ENCODE measurements at regions not wholly inside any gene's neighbourhood (a gene's known extent, or its start where the extent isn't known, plus 50 kb on each side); places are given as distances from the start of the nearest gene placed in this dataset.

DNA sequence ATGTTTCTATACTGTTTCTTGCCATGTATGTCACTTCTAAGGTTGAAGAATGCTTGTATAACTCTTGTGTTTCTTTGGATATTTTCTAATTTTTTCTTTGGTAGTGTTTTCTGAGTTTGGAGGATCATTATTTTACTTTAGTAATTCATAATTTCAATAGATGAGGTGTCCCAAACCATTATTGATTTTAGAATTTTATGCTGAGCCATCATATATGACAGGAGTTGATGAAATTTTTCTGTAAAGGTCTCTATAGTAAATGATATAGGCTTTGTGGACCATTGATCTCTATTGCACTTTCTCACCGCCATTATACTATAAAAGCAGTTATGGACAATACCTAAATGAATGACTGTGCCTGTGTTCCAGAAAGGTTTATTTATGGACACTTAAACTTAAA, 183.3 kb upstream of the PPP1R3A start:
- Histone ChIP-seq H3K9me2 (ENCODE audit: low read depth, low read length) (no peaks in the 10 kb centered on the region), H2AFZ (ENCODE audit: low read length) (no peak overlapping the region), H3F3A (ENCODE audit: insufficient read depth, low read length) (no peaks in the 10 kb centered on the region), H3K79me2 (ENCODE audit: insufficient read depth, low read length) (no peaks in the 10 kb centered on the region), H3K36me3 (ENCODE audit: insufficient read depth, low read length) (no peaks in the 10 kb centered on the region), H3K4me2 (ENCODE audit: low read length) (no peak overlapping the region), H3K9me3 (ENCODE audit: low read length) (no peaks in the 10 kb centered on the region), H3K4me3 (ENCODE audit: low read depth, low read length, poor library complexity, severe bottlenecking) (no peak overlapping the region), H3K27me3 (ENCODE audit: insufficient read depth, low read length) (no peaks in the 10 kb centered on the region), H3K4me1 (ENCODE audit: insufficient read depth, low read length, severe bottlenecking) (no peaks in the 10 kb centered on the region), H4K20me1 (ENCODE audit: insufficient read depth, low read length) (no peaks in the 10 kb centered on the region), H3K9ac (ENCODE audit: low read length) (no peak overlapping the region), H3K27ac (ENCODE audit: low read depth, low read length, poor library complexity, severe bottlenecking) (no peak overlapping the region)
- no peak for TF ChIP-seq EZH2 (IDR thresholded peaks at IDR 0.05; ENCODE audit: borderline replicate concordance, low read length)
- TF ChIP-seq, protein P1, sequence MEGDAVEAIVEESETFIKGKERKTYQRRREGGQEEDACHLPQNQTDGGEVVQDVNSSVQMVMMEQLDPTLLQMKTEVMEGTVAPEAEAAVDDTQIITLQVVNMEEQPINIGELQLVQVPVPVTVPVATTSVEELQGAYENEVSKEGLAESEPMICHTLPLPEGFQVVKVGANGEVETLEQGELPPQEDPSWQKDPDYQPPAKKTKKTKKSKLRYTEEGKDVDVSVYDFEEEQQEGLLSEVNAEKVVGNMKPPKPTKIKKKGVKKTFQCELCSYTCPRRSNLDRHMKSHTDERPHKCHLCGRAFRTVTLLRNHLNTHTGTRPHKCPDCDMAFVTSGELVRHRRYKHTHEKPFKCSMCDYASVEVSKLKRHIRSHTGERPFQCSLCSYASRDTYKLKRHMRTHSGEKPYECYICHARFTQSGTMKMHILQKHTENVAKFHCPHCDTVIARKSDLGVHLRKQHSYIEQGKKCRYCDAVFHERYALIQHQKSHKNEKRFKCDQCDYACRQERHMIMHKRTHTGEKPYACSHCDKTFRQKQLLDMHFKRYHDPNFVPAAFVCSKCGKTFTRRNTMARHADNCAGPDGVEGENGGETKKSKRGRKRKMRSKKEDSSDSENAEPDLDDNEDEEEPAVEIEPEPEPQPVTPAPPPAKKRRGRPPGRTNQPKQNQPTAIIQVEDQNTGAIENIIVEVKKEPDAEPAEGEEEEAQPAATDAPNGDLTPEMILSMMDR (IDR thresholded peaks at IDR 0.05; ENCODE audit: low read length): no peak

DNA sequence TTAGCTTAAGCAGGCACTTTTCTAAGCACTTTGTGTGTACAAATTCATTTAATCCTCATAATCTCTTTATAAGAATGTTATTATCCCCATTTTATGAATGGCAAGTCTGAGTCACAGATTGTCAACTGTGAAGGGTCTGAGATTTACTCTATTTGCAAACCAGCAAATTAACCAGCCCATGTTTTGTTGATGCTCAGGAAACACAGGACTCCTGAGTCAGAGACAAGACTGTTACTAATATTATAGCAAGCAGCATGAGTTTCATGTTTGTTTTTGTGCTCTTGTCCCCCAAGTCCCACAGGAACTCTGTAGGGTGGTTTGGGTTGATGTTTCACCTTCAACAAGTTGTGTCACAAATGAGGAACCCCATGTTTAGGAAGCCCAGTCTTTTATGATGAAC, 182.0 kb upstream of the PPP1R3A start:
- Histone ChIP-seq H3K4me2 (ENCODE audit: low read length) (no peak overlapping the region), H3K36me3 (ENCODE audit: insufficient read depth, low read length) (no peaks in the 10 kb centered on the region), H3F3A (ENCODE audit: insufficient read depth, low read length) (no peaks in the 10 kb centered on the region), H3K9me2 (ENCODE audit: low read depth, low read length) (no peaks in the 10 kb centered on the region), H3K4me3 (ENCODE audit: low read depth, low read length, poor library complexity, severe bottlenecking) (no peak overlapping the region), H3K27me3 (ENCODE audit: insufficient read depth, low read length) (no peaks in the 10 kb centered on the region), H3K79me2 (ENCODE audit: insufficient read depth, low read length) (no peaks in the 10 kb centered on the region), H3K4me1 (ENCODE audit: insufficient read depth, low read length, severe bottlenecking) (no peaks in the 10 kb centered on the region), H3K9ac (ENCODE audit: low read length) (no peak overlapping the region), H2AFZ (ENCODE audit: low read length) (no peak overlapping the region), H4K20me1 (ENCODE audit: insufficient read depth, low read length) (no peaks in the 10 kb centered on the region), H3K9me3 (ENCODE audit: low read length) (no peaks in the 10 kb centered on the region), H3K27ac (ENCODE audit: low read depth, low read length, poor library complexity, severe bottlenecking) (no peak overlapping the region)
- no peak for TF ChIP-seq EZH2 (IDR thresholded peaks at IDR 0.05; ENCODE audit: borderline replicate concordance, low read length)
- TF ChIP-seq, protein P1 (IDR thresholded peaks at IDR 0.05; ENCODE audit: low read length): no peak

DNA sequence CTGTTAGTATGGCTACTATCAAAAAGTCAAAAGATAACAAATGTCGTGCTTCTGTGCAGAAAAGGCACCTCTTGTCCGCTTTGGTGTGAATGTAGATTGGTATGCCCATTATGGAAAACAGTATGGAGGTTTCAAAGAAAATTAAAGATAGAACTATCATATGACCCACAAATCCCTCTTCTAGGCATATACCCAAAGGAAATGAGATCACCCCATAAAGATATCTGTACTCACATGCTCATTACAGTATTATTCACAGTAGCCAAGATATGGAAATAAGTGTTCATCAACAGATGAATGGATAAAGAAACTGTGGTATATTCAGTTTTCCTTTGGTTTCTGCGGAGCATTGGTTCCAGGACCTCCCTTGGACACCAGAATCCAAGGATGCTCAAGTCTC, 180.5 kb upstream of the PPP1R3A start:
- Histone ChIP-seq H3K4me2 (ENCODE audit: low read length) (no peak overlapping the region), H3K9me2 (ENCODE audit: low read depth, low read length) (no peaks in the 10 kb centered on the region), H3K4me3 (ENCODE audit: low read depth, low read length, poor library complexity, severe bottlenecking) (no peak overlapping the region), H3F3A (ENCODE audit: insufficient read depth, low read length) (no peaks in the 10 kb centered on the region), H3K4me1 (ENCODE audit: insufficient read depth, low read length, severe bottlenecking) (no peaks in the 10 kb centered on the region), H2AFZ (ENCODE audit: low read length) (no peak overlapping the region), H3K9me3 (ENCODE audit: low read length) (no peaks in the 10 kb centered on the region), H3K27me3 (ENCODE audit: insufficient read depth, low read length) (no peaks in the 10 kb centered on the region), H3K36me3 (ENCODE audit: insufficient read depth, low read length) (no peaks in the 10 kb centered on the region), H4K20me1 (ENCODE audit: insufficient read depth, low read length) (no peaks in the 10 kb centered on the region), H3K9ac (ENCODE audit: low read length) (no peak overlapping the region), H3K79me2 (ENCODE audit: insufficient read depth, low read length) (no peaks in the 10 kb centered on the region), H3K27ac (ENCODE audit: low read depth, low read length, poor library complexity, severe bottlenecking) (no peak overlapping the region)
- TF ChIP-seq, protein P1 (IDR thresholded peaks at IDR 0.05; ENCODE audit: low read length): no peak
- TF ChIP-seq EZH2 (IDR thresholded peaks at IDR 0.05; ENCODE audit: borderline replicate concordance, low read length): no peak
